Right kidney (tissue), 1 donor: ENCODE measurements at regions not wholly inside any gene's neighbourhood (a gene's known extent, or its start where the extent isn't known, plus 50 kb on each side); places are given as distances from the start of the nearest gene placed in this dataset.

Experiments used
- DNase-seq: peaks from one replicate; pipeline ENCODE4 v3.0.0-alpha.2; 2016

- DNase-seq: no peak
Measured at GRCh38 chr3:182078929-182079328, 367.2 kb downstream of the SOX2 start.

GRCh38 chr3:182081096-182081495, 369.4 kb downstream of the SOX2 start:
- DNase-seq: no peak

GRCh38 chr3:182083112-182083511, 371.4 kb downstream of the SOX2 start:
- no peak for DNase-seq

- no peak for DNase-seq
Measured at GRCh38 chr3:182092662-182093262, 381.0 kb downstream of the SOX2 start.

GRCh38 chr3:182094321-182094720, 382.6 kb downstream of the SOX2 start:
- DNase-seq: no peak

- no peak for DNase-seq
Measured at GRCh38 chr3:182104881-182105280, 393.2 kb downstream of the SOX2 start.

GRCh38 chr3:182105875-182106274, 394.1 kb downstream of the SOX2 start:
- DNase-seq: no peak

- DNase-seq: no peak
Measured at GRCh38 chr3:182108371-182108770, 396.6 kb downstream of the SOX2 start.

GRCh38 chr3:182111967-182112366, 400.2 kb downstream of the SOX2 start:
- no peak for DNase-seq

GRCh38 chr3:182115328-182116015, 403.7 kb downstream of the SOX2 start:
- DNase-seq: no peak

GRCh38 chr3:182116386-182116785, 404.7 kb downstream of the SOX2 start:
- DNase-seq: no peak

- DNase-seq: no peak
Measured at GRCh38 chr3:182117131-182117530, 405.4 kb downstream of the SOX2 start.

GRCh38 chr3:182117583-182117982, 405.9 kb downstream of the SOX2 start:
- no peak for DNase-seq

GRCh38 chr3:182118066-182118465, 406.3 kb downstream of the SOX2 start:
- no peak for DNase-seq

- no peak for DNase-seq
Measured at GRCh38 chr3:182121401-182121800, 409.7 kb downstream of the SOX2 start.

GRCh38 chr3:182122779-182123178, 411.1 kb downstream of the SOX2 start:
- no peak for DNase-seq

GRCh38 chr3:182124187-182124586, 412.5 kb downstream of the SOX2 start:
- DNase-seq: no peak

GRCh38 chr3:182124716-182125115, 413.0 kb downstream of the SOX2 start:
- no peak for DNase-seq

GRCh38 chr3:182129740-182130139, 418.0 kb downstream of the SOX2 start:
- no peak for DNase-seq

GRCh38 chr3:182133752-182134151, 422.0 kb downstream of the SOX2 start:
- no peak for DNase-seq

- DNase-seq: no peak
Measured at GRCh38 chr3:182135056-182135455, 423.3 kb downstream of the SOX2 start.

GRCh38 chr3:182136008-182136910, 424.5 kb downstream of the SOX2 start:
- DNase-seq: no peak

GRCh38 chr3:182138393-182138792, 426.7 kb downstream of the SOX2 start:
- no peak for DNase-seq
